DMS 273 treated with DMSO at 0.1 percent for 48 hours (cell line): ENCODE measurements at regions not wholly inside any gene's neighbourhood (a gene's known extent, or its start where the extent isn't known, plus 50 kb on each side); places are given as distances from the start of the nearest gene placed in this dataset.

Source experiments
- DNase-seq: peaks from one replicate; lab custom pipeline; 2025; lab: John Stamatoyannopoulos, UW

DNA sequence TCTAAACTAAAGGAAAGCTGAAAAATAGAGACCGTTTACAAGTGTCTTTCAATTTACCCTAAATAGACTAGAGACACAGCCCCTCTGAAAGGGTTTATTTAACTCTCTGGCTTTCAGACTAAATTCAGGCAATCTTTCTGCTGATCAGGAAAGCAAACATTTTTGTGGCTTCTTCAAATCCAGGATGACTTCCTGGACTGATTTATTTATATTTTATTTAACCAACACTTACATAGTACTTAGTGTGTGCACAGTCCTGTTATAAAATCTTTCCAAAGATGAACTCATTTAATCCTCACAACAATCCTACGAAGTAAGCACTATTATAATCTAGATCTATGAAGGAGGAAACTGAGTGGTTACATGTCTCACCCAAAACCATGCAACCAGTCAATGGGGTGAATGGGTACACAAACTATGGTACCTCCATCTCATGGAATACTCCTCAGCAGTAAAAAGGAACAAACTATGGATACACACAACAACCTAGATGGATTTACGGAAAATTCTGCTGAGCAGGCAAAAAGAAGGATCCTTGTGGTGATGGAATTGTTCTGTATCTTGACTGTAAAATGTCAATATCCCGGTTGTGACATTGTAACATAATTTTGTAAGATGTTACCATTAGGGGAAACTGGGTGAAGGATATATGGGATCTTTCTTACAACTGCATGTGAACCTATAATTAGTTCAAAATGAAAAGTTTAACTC, 64.1 kb upstream of the MAMLD1 start:
- DNase-seq = no peak

DNA sequence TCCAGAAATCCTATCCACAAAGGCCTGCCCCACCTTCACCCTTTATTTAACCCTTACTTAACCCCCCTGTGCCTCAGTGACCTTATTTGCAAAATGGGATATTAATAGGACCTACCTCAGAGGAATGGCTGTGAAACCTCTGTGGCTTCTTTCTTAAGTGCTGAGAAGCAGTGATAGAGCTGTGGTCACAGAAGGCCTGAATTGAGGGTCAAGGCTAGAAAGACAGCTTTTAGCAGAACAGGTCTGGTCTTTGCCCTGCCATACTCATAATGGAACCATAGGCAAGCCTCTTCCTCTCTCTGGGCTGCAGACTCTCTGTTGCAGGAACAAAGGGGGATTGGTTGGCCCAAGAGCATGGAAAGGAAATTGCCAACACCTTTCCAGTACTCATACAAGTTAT, 63.5 kb upstream of the MAMLD1 start:
- DNase-seq = no peak

- DNase-seq = peak; percentile 20
Observed at GRCh38 chrX:150303386-150304097, 59.6 kb upstream of the MAMLD1 start.

DNA sequence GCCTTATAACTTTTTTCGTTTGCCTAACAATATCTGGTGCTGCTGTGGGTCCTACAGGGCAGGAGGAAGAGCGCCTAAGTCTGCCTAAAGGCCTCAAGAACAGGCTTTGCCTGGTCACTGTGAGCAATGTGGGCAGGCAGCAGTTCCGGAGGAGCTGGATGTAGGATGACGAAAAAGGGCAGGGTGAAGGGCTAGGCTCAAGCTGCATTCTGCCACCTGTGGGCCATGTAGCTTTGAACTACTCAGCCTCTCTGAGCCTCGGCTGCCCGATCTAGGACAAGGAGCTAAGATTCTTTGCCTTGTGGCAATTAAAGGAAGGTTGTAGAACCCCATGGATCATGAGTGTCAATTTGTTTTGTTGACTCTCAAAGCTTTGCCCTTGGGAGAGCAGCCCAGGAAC, 57.1 kb upstream of the MAMLD1 start:
- DNase-seq = no peak

- no peak for DNase-seq
Observed at GRCh38 chrX:150308041-150308440, 55.1 kb upstream of the MAMLD1 start.

- DNase-seq = no peak
Observed at GRCh38 chrX:150308532-150309157, 54.5 kb upstream of the MAMLD1 start.

GRCh38 chrX:150310417-150310816, 52.7 kb upstream of the MAMLD1 start:
- no peak for DNase-seq

GRCh38 chrX:150310881-150311280, 52.2 kb upstream of the MAMLD1 start:
- DNase-seq = no peak

DNA sequence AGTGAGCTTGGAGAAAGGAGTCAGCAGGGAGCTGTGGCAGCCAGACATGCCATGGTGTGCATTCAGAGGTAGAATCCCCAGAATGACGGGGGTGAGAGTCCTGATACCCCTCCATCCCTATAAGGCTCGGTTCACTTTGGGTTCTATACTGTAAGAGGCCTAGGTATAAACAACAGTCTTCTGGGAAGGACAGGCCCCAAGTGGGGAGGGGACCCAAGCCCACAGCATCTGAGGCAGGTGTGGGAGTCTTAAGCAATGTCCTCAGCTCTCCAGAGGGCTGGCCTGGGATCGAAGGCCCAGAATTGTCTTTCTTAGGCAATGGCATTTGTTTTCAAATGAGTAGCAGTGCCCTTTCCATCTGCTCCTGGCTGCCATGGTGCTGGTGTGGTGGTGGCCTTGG, 50.2 kb upstream of the MAMLD1 start:
- no peak for DNase-seq
